ENCODE measurements at regions not wholly inside any gene's neighbourhood (a gene's known extent, or its start where the extent isn't known, plus 50 kb on each side); places are given as distances from the start of the nearest gene placed in this dataset.

DNA sequence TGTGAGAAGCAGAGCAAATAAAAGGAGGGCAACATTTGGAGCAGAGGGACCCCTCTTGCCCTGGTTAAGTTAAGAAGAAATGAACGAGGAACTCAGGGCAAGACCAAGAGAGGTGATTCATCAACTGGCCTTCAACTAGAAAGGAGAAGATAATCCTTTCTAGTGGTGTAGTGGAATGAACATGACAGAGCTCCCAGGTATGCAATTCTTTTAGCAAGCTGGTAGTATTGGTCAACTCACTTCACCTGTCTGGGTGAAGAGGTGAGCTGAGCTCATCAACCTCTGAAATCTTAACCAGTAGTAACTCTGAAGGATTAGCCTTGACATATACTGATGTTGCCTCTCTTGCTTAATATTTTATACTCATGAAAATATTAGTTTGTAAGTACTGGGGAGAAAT is 1024.7 kb upstream of the GOT2 start:
- no peak for FAIRE-seq

DNA sequence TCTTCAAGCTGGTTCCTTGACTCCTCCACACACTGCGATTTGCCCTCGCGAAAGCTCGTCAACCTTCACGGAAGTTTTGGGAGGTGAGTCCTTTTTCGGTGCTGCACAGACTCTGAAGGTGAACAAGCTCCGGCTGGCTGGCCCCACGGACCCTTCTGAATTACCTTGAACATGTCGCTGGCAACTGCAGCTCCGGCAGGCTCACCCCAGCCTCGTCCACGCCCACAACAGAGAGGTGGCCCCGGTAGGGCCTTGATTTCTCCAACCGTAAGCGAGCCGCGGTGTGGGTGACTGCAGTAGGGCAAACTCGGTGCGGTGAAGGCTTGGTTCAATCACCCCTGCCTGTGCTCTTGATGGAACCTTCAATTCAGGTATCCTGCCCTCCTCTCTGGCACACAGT is 1020.7 kb upstream of the GOT2 start:
- no peak for FAIRE-seq

DNA sequence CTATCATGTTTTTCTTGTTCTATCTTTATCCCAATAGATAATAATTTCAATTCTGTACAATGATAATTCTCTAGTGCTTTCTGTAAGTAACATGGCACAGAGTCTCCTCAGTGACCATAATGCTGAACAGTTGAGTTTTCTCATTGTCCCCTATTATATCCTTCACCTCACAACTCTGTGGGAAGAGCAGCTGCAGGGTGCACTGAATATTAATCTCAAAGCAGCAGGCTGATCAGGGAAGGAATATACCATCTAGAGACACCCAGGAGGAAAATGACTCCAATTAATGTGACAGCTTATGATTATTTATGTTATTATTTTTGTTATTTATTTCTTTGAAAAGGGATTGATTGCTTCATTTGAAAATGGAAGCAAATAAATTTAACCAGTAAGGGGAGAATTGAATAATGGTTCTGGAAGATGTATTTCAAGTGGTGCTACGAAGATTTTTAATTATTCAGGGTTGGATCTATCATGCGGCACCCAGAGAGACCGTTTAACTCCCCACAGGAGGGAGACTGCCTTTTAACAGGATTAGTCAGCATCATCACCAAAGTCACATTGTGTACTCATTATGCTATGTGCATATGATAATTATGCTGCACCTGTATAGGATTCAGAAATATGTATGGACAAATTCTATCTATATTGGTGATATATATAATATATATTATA is 1015.7 kb upstream of the GOT2 start:
- no peak for FAIRE-seq

DNA sequence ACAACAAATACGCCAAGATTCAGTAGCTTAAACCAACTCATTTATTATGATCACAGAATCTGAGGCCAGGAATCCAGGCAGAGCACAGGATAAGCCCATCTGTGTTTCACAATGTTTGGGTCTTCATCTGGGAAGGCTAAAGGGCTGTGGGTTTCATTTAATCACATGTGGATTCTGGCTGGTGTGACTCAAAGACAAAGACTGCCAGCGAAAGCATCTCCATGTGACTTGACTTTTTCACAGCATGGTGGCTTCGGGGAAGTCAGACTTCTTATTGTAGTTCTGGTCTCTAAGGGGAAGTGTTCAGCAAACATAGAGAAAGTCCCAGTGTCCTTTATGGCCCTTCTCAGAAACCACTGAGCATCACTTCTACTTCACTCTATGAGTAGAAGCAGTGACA is 1014.4 kb upstream of the GOT2 start:
- FAIRE-seq, result no peak

DNA sequence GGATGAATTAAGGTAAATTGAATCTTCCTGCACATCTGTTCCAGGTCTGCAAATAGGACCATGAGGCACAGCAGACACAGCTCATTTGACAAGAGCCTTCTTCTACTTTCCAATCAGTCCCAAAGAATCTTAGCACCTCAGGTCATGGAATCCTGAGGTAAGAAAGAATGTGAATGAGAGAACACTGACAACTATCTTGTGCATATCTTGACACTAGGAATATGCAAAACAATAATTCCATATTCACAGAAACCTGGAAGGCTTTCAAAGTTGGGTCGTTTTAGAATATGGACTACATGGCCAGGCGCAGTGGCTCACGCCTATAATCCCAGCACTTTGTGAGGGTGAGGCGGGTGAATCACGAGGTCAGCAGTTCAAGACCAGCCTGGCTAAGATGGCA is 1009.4 kb upstream of the GOT2 start:
- no peak for FAIRE-seq

DNA sequence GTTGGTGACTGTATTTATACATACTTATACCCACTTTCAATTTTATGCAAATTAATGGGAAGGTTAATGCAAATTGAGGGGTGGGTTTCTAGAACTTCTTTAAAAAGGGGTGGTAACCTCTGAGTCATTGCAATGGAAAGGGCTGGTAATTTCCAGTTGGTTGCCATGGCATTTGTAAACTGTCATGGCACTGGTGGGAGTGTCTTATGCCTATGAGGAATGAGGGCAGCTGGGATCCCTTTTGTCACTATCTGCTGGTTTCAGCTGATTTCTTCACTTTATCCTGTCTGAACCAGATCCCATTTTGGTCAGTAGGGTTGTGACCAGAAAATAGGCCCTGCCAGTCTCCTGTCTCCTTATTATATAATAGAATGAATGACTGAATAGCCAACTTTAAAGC is 1006.7 kb upstream of the GOT2 start:
- no peak for FAIRE-seq

DNA sequence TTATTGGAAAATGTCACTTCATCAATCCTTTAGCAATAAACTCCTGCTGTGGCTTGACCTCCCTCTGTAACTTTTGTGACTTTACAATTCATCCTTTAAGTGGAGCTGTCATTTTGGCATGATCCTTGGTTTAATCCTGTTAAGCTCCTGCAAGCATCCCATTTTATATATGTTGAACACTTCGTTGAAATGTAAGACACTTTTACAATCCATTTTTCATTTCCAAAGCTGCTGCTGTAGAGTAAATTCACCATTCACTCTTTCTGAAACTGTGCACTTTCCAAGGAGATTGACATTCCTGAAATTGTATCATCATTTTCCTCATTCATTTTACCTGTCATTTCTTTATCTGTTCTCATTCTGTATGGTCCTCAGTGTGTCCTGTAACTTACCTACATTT is 1003.2 kb upstream of the GOT2 start:
- no peak for FAIRE-seq

DNA sequence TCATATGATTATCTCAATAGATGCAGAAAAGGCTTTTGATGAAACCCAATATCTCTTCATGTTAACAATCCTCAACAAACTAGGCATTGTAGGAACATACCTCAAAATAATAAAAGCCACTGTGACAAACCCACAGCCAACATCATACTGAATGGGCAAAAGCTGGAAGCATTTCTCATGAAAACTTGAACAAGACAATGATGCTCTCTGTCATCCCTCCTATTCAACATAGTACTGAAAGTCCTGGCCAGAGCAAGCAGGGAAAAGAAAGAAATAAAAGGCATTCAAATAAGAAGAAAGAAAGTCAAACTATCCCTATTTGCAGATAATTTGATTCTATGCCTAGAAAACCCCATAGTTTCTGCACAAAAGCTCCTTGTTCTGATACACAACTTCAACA is 999.2 kb upstream of the GOT2 start:
- FAIRE-seq, result no peak

DNA sequence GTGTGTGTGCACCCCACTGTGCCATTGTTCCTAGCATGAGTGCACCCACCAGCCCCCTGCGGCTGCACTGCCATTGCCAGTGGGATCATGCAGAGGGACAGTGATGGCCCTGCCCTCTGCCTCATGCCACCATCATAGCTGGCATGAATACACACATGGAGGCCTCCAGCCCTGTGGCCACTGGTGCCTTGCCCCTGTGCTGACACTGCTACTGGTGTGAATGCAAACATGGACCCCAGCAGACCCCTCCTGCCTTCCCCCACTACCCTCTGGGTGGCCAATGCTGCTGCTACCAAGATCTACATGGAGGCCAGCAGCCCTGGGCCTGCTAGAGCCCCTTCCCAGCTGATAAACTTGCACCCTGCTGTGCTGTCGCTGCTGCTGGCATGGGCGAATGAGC is 995.5 kb upstream of the GOT2 start:
- no peak for FAIRE-seq

DNA sequence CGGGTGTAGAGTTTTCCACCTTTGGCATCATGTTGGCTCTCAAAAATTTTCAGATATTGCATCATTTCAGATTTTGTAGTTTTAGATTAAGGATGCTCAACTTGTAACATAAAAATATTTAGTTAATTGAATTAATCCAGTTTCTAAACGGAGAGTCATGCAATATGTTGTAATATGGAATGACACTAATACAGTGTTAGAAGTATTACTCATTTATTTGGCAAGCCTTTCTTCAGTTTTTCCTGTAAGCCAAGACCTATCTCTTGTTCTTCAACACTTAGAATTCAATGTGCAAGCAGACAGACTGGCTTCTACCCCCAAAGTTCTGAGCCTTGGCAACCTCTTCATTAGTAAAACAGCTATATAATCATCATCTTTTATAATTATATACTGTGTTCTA is 985.0 kb upstream of the GOT2 start:
- FAIRE-seq, result no peak

DNA sequence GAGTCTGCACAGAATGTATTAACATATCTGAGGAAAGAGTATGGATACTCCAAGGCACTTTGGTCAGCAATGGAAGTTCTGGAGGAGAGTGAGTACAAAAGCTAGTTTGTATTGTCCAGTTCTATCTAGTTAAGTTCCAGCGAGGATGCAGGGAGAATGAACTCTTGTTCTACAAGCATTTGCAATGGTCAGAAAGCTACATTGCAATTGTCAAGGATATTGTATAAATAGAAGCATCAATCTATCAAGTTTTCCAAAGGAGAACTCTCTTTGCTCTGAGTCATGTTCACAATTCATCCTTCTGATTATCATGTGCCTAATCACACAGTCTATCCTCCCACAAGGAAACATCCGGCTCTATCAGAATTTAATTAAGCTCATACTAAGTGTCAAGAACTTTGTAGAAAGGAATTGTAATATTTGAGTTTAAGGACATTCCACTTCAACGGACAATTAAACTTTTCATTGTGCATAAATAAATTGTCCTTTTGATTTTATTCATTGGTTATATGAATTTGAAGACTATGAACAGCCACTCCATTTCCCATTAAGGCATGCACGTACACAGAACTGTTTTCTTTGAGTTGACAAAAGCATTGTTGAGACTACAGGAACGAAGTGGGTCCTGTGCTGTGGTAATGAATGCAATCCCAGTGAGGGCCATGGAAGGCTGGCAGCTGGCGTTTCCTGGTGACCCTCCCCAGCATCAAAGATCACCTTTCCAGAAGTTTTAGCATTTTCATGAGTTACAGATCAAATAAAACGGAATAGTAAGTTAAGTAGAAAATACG is 973.5 kb upstream of the GOT2 start:
- FAIRE-seq, result no peak

DNA sequence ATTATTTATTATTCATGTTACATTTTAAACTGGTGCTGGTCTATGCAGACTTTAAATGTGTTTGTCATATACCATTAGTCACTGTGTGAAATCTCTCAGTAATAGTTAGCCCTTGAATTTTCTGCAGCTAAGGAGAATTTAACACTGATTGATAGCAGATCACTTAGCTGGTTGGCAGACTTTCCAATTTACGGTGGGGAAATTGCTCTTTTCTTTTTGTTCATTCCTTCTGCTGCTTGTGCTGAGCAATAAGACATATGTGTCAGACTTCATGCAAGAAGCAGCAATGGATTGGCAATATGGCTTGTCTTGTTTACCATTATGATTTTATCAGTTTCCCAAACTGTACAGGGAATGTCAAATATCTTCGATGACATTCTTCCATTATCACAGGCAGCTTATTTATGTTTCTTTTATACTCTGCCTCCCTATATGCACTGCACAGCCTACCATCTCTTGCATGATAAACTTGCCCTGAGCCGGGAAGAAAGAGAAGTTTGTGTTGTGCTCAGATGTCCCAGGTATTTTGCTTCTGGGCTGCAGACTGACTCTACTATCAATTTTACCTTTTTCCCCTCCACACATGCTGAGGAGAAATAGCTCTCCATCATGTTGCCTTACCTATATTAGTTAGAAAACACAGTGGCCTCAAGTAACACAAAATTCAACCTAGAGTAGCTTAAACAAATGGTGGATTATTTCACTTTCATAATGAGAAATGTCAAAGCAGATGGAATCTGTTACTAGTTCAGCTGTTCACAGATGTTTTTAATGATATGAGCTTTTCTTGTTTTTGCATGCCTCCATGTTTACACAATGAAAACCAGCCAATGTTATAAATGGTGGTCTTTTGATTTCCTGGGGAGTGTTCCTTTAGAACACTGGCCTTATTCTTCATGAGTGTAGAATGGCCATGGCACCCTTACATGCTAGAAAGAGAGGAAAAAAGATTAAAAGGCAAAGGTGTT is 968.1 kb upstream of the GOT2 start:
- FAIRE-seq, result no peak

DNA sequence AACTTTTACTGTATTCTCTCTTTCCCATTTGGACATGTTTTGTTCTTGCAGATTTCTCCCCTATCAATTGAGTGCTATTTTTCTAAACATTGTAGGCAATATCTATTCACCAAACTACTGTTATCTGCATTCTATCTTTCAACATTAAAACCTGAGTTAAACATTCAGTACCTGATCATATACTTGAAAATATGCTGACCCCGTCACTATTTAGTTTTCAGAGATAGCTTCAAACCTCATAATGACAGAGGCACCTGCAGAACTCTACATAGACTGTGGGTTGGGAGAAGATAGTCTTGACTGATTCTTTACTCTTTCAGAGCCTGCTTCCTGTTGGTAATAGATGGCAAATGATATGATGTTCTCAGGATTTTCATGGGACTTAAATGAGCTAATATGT is 965.7 kb upstream of the GOT2 start:
- no peak for FAIRE-seq

DNA sequence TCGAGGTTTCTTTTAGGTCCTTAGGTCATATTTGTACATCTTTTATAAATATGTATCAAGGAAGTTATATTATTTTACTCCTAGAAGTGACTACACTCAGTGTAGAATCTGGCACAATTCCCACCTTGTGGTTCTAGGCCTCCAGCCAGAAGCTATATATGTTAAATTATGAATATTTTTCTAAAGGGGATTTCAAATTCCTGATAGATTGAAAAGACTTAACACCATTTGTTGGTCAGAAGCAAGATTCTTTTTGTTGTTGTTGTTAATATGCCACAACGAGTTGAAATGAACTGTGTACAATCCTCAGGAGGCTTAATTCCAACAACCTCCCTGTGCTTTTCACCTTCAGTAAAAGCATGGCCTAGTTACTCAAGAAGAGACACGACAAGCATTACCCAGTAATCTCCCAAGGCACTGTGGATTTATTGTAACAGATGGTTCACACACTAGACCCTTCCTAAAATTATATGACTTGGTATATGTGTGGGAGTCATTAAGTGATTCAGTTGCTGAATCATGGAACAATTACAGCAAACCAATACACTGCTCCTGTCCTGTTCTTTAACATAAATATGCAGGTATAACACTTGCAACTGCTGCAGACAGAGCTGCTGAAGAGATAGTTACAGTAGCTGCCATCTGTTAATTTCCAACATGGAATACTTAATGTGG is 964.4 kb upstream of the GOT2 start:
- no peak for FAIRE-seq

DNA sequence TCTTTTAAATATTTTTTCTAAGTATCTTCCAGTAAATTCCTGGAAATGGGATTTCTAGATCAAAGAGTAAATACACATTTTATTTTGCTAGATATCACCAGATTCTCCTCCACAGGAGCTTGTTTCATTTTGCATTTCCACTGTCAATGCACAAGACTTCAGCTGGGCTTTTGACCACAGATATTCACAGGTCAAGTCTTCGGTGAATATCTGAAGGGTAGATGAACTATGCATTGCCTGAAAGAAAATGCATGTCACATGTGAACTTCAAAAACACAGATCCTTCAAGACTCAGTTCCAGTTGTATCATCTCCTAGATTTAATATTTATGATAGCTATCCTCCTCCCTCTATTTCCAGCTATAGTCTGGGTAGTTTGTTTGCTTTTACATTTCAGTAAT is 963.6 kb upstream of the GOT2 start:
- no peak for FAIRE-seq

DNA sequence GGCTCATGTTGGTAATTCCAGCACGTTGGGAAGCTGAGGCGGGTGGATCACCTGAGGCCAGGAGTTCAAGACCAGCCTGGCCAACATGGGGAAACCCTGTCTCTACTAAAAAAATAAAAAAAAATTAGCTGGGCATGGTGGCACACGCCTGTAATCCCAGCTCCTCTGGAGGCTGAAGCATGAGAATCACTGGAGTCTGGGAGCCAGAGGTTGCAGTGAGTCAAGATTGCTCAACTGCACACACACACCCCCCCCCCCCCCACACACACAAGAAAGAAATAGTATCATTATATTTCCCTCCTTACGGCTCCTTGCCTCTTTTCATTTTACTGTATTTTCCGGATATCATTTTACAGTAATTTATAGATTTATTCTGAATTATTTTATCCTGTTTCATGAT is 963.1 kb upstream of the GOT2 start:
- no peak for FAIRE-seq

DNA sequence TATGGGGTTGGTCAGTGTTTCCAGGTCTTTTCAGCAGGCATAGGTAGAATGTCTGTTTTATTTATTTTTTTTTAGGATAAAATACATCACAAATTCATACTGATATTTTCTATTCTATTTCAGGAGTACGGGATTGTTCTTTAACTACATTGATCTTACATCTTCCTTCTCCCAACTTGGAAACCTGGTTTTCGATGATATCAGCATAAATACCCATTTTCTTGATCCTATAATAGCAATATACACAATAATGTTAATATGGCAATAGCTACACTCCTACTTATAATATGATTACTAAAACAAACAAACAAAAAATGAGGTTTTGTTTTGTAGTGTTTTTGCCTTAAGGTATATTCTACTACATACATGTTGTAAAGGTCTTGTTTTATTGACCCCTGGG is 962.4 kb upstream of the GOT2 start:
- no peak for FAIRE-seq

DNA sequence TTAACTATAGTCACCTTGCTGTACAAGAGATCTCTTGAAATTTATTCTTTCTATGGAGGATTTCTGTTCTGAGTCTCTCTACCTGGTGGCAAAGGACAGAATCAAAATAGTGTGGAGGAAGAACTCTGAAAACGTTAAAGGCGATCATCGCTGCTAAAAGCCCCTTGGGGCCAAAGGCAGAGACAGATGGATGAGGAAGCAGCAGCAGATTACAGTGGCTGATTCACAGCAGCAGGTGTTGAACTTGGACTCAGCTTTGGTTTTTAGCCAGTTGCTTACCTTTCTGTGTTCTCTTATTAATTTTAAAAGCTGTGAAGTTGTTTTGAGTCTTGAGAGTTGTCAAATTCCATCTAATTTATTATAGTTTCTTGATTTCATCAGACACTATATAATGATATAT is 956.1 kb upstream of the GOT2 start:
- no peak for FAIRE-seq

DNA sequence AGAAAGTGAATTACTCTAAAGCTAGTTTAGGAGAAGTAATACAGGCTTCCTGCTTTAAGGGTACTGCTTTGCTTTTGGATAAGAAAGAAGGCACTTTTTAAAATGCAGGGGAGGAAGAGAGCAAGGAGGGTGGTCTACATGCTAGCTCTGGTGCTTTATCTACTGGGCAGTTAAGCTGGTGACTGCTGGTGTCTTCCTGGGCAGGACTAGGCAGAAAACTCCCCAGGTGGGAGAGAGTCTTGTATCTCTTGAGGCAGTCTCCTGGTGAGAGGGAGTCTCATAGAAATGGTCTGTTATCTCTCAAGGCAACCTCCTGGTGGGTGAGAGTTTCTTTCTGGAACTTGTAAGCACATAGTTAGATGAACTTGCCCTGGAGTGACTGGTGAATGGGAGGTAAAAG is 953.9 kb upstream of the GOT2 start:
- FAIRE-seq, result no peak

DNA sequence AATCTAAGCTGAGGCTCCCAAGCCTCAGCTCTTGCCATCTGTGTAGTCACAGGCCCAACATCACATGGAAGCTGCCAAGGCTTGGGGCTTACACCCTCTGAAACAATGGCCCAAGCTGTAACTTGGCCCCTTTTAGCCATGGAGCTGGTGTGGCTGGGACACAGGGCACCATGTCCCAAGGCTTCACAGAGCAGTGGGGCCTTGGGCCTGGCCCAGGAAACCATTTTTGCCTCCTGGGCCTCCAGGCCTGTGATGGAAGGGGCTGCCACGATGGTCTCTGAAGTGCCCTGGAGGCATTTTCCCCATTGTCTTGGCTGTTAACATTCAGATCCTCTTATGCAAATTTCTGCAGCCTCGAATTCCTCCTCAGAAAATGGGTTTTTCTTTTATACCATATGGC is 952.3 kb upstream of the GOT2 start:
- FAIRE-seq, result no peak

DNA sequence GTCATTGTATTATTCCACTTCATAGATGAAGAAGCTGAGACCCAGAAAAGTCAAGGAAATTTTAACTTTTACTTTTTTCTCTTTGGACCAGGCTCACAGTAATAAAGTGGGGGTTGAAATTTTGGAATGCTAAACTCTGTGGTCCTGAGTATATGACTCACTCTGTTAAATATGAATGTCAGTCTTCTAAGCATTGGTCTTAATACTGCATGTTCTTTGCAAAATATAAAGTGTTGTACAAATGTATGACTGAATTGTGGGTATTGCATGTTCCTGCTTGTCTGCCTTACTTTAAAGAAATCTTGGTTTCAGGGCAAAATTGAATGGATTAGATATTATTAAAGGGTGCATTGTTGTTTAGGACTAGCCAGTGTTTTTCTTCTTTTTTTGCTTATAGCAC is 950.8 kb upstream of the GOT2 start:
- no peak for FAIRE-seq

DNA sequence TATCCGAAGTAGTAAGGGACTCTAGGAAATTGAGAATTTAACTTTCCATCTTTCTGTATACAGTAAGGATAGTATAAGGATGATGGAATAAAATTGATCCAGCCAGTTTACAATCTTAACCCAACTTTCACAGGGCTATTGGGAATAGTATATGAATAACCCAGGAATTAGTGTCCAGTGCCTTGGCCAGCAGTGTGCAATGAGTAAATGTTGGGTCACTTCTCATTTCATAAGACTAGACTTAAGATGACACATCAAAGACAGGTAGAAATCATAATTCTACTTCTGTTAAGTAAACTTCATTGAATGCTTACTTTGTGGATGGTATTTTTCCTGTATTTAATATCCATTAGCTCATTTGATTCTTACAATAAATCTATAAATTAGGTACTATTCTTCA is 949.6 kb upstream of the GOT2 start:
- FAIRE-seq, result no peak

DNA sequence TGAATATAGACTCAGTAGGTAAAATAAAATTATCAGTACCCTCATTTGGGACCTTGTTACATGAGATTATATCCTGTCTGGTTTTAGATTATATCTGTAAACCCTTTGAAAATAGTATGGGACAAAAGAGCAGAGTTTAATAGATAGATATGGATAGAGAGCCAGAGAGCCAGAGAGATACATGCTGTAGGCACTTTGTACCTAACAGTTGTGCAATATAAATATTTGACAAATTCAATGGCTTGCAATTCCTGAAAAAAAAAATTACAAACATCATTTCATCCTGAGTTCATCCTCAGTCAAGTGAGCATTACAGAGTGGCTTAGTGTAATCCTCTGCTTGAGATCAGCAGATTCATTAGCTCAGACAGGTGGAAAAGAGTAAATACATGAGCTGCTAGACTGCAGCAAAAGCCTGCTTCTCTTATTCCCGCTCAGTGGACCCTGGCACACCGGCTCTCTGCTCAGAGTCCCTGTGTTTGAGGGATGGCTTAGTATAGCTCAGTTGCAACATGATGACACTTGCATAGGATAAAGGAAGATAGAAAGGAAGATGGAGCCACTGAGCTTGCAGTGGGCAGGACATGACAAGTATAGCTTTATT is 931.6 kb upstream of the GOT2 start:
- FAIRE-seq, result no peak
